ENCODE measurements at regions not wholly inside any gene's neighbourhood (a gene's known extent, or its start where the extent isn't known, plus 50 kb on each side); places are given as distances from the start of the nearest gene placed in this dataset.
A peak's percentile ranks its signal among the peaks of the same experiment; 100 is the strongest.

DNA sequence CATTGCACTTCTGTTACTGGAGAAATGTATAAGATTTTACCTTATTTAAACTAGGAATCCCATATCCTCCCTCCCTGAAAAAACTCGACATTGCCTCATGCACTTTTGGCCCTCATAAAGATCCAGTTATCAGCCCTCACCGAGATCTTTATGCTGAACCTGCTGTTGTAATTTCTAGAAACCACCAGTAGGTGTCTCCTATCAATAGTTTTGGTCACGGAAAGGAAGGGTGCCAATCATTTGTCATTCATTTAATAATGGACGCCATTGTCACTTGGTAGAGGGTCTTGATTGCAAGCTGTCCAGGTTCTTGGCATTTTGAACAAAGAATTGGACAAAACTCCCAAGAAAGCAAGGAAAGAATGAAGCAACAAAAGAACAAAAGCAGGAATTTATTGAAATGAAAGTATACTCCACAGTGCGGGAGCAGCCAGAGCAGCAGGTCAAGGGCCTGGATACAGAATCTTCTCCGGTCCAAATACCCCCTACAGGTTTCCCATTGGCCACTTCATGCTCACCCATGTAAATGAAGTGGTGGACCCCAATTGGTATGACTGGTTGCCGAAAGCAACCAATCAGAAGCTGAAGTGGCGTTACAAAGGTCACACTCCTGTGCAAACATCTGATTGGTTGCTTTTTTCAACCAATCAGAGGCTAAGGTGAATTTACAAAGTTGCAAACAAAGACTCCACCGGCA is 524.3 kb downstream of the PSAT1 start:
- TF ChIP-seq, protein P1, sequence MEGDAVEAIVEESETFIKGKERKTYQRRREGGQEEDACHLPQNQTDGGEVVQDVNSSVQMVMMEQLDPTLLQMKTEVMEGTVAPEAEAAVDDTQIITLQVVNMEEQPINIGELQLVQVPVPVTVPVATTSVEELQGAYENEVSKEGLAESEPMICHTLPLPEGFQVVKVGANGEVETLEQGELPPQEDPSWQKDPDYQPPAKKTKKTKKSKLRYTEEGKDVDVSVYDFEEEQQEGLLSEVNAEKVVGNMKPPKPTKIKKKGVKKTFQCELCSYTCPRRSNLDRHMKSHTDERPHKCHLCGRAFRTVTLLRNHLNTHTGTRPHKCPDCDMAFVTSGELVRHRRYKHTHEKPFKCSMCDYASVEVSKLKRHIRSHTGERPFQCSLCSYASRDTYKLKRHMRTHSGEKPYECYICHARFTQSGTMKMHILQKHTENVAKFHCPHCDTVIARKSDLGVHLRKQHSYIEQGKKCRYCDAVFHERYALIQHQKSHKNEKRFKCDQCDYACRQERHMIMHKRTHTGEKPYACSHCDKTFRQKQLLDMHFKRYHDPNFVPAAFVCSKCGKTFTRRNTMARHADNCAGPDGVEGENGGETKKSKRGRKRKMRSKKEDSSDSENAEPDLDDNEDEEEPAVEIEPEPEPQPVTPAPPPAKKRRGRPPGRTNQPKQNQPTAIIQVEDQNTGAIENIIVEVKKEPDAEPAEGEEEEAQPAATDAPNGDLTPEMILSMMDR (IDR thresholded peaks at IDR 0.05) = peak; percentile 77

DNA sequence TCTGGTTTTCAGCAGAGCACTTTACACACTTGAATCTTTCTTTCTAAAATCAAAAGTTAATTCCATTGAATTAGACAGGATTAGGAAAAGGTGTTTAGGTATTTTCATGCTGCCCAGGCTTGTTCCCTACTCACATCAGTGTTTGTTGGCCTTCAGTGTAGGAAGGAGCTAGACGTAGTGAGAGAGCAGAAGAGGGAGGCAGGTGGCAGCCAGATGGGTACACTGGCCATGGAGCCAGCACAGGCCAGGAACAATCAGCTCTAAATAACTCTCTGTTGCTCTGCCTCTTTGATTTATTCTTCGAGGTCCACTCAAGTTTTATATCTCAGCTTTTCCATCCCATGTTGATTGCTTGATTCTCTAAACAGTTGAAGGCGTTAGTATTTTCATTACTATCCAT is 529.6 kb downstream of the PSAT1 start:
- TF ChIP-seq, protein P1 (IDR thresholded peaks at IDR 0.05) = no peak

DNA sequence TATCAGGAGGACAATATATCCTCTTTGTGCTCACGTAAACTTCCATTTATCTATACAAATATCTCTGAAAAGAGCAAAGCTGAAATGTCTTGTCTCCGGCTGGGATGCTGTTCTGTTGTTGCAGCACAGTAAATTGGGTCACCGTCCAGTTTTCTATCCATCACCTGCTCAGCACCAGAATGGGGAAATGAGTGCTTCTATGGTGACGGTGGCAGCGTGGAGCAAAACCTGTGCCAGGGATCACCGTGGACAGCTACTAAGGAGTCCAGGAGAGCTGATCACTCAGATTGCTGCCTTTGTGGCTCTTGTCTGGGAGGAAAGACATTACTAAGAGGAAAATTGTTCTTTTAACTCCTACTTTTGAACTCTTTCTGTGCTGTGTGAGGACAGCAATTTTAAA is 531.6 kb downstream of the PSAT1 start:
- TF ChIP-seq, protein P1 (IDR thresholded peaks at IDR 0.05) = no peak

DNA sequence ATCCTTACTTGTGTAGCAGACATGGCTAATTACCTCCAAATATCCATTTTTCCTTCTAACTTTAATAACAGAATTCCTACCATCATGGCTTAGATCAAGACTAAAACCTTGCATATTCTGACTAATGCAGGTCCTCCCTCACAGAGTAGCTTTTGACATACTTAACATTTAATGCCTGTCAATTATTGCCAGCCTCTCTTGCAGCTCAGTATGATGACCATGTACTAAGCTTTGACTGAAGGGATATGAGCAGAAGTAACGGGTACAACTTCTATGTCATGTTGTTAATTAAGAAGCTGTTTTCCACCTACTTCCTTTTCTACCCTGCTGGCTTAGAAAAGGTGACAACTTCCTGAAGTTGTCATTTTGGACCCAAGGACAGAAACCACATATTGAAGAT is 533.4 kb downstream of the PSAT1 start:
- TF ChIP-seq, protein P1 (IDR thresholded peaks at IDR 0.05) = no peak

DNA sequence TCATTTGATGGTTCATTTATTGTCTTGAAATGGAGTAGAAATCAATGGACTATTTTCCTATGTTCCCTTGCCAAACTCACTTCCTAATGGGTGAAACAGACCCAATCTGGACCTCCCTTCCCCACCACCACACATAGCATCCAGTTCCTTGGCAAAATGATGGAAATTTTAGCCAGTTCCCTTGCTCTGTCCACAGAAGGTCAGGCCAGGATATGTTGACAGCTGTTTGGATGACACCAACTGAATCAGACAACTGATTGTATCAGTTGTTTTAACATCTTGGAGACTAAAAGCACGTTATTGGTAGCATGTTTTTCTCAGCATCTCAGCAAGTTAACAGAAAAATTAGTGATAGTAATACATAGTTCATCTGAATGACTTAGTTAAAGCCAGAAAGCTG is 534.8 kb downstream of the PSAT1 start:
- TF ChIP-seq, protein P1 (IDR thresholded peaks at IDR 0.05) = no peak

DNA sequence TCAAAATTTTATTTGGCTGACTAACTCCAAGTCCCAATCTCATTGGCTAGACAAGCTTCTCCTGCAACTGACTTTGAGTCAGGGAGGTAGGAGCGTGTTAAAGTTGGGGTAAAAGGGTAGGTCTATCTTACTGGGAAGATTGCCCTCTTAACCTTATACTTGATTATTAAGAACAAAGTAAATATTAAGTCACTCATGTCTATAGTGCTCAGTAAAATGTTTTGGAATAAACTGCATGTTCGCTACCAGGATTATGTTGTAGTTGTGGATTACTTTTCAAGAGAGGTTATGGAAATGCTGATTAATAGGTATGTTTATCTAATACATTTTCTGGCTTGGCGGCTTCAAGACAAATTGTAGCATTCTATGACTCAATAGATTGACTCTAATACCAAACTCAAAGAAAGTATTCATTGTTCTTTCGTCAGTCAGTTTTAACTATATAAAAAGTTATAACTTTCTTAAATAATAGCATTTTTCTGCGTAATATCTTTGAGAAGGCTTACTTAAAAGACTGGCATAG is 539.1 kb downstream of the PSAT1 start:
- TF ChIP-seq, protein P1 (IDR thresholded peaks at IDR 0.05) = no peak

DNA sequence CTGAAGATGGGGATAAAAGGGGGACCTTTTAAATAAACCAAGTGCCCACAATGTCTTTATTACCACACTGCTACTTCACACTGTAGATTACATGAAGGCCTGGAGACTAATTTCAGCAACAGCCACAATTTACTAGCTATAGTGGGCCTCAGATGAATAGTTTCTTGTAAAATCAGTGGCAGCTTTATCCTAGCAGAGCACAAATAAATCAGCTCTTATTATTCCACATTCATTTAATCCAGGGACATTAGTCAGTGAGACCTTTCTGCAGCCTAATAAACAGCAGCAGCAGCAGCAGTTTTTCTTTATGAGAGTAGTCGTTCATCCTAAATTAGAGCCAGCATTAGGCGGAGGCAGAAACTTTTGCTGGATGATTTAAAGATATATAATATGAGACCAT is 542.3 kb downstream of the PSAT1 start:
- TF ChIP-seq, protein P1 (IDR thresholded peaks at IDR 0.05) = no peak

All from LNCAP (cell line).